ENCODE measurements at regions not wholly inside any gene's neighbourhood (a gene's known extent, or its start where the extent isn't known, plus 50 kb on each side); places are given as distances from the start of the nearest gene placed in this dataset.
A peak's percentile ranks its signal among the peaks of the same experiment; 100 is the strongest.

DNA sequence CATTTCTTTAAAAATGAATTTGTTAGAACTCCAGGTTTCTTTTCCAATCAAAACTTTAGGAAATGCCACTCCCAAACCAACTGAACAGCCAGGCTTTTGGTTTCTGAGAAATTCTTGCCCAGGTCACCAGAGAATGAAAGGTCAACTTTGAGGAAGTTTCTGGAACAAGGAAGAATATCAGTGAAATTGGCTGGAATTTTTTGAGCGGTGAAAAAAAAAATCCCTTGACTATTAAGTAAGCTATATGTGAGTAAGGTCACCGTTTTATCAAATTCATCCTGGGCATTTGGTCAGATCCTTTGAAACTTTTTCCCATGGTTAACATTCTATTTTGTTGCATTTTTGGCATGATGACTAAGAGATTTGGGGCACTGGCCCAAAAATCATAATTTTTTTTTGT is 469.3 kb downstream of the LTN1 start:
- DNase-seq, result no peak
- Histone ChIP-seq H3K36me3 (no peaks in the 10 kb centered on the region), H3K4me3 (no peak overlapping the region), H3K27me3 (no peaks in the 10 kb centered on the region), H3K27ac (no peak overlapping the region), H3K9me3 (no peaks in the 10 kb centered on the region), H3K4me1 (no peaks in the 10 kb centered on the region)
- TF ChIP-seq POLR2A (IDR thresholded peaks at IDR 0.05), result no peak
- TF ChIP-seq, protein P1, sequence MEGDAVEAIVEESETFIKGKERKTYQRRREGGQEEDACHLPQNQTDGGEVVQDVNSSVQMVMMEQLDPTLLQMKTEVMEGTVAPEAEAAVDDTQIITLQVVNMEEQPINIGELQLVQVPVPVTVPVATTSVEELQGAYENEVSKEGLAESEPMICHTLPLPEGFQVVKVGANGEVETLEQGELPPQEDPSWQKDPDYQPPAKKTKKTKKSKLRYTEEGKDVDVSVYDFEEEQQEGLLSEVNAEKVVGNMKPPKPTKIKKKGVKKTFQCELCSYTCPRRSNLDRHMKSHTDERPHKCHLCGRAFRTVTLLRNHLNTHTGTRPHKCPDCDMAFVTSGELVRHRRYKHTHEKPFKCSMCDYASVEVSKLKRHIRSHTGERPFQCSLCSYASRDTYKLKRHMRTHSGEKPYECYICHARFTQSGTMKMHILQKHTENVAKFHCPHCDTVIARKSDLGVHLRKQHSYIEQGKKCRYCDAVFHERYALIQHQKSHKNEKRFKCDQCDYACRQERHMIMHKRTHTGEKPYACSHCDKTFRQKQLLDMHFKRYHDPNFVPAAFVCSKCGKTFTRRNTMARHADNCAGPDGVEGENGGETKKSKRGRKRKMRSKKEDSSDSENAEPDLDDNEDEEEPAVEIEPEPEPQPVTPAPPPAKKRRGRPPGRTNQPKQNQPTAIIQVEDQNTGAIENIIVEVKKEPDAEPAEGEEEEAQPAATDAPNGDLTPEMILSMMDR (IDR thresholded peaks at IDR 0.05), result no peak

DNA sequence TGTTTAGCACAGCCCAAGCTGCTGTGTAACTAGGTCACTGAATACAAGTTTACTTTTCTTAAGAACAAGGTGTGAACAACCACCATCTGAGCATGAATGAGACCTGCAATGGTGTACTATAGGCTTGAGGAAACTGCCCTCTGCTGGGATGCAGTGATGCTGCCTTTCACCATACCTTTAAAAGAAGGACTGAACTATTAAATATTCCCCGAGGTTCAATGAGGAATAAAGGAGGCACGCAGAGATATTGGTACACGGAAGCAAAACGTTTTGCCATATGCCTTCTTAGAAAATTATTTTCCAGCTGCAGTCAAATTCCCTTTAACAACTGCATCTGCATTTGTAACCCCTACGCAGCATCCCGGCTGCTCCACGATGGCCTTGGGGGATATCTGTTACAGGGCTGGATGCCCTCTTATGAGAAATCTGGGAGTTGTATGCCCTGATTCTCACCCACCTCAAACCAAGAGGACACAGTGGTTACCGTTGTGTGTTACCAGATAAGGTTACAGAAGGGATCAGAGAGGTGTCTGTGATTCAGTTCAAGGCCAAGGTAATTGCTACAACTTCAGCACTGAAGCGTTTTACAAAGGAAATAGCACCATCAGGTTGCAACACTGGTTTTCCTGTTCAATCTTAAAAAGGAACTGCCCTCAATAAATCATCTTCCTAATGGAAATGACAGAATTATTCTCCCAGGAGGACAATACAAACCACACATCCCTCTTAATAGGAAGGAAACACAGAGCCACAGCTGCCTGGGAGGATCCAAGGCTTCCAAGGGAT is 470.5 kb downstream of the LTN1 start:
- DNase-seq, result no peak
- H3K27me3 ChIP-seq, result no peaks in the 10 kb centered on the region
- H3K4me3 ChIP-seq, result no peak overlapping the region
- TF ChIP-seq, protein P1 (IDR thresholded peaks at IDR 0.05), result no peak
- H3K36me3 ChIP-seq, result no peaks in the 10 kb centered on the region
- H3K9me3 ChIP-seq, result no peaks in the 10 kb centered on the region
- no peaks in the 10 kb centered on the region for H3K4me1 ChIP-seq
- no peak overlapping the region for H3K27ac ChIP-seq

DNA sequence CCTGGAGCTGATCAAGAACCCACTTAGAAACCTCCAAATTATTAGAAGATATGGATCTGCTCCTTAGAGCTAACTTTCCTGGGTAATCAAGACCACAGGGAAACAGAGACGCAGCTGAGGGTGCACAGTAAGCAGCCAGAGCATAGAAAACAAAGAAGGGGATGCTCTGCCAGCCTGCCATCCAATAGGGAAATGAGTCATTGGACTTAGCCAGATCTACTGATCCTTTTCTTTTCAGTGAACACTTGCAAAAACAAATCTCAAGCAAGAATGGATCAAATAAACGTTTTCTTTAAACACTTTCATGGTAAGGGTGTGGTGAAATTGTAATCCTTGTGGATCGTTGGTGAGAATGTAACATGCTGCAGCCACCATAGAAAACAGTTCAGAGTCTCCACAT is 474.0 kb downstream of the LTN1 start:
- no peaks in the 10 kb centered on the region for H3K9me3 ChIP-seq
- H3K27ac ChIP-seq, result no peak overlapping the region
- H3K36me3 ChIP-seq, result no peaks in the 10 kb centered on the region
- no peaks in the 10 kb centered on the region for H3K27me3 ChIP-seq
- no peak overlapping the region for H3K4me3 ChIP-seq
- DNase-seq, result no peak
- TF ChIP-seq, protein P1 (IDR thresholded peaks at IDR 0.05), result no peak
- no peak for TF ChIP-seq POLR2A (IDR thresholded peaks at IDR 0.05)
- no peaks in the 10 kb centered on the region for H3K4me1 ChIP-seq

DNA sequence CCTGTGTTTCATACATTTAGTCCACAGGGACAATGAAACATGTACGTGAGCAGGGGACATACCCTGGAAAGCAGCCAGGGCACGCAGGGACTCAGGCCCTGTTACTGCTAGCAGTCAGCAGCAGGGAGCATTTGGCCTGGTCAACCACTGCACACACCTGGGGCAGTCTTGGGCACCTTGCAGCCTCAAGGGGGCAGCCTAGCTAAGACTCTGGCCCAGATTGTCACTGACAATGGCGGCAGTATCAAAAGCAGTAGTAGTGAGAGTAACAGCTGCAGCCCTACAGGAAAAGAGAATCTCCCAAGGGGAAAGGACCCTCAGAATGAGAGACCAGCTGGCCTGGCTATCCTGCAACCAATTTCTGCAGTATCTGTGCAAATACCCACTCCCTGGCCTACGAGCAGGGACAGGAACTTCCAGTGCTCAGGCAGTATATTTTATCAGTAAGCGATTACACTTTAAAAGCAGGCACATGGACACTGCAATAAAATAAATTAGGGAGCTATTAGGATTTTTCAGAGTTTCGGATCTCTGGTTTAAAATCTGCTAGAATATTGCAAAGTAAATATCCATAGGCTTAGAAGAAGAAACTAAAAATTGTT is 475.6 kb downstream of the LTN1 start:
- Histone ChIP-seq H3K27me3 (no peaks in the 10 kb centered on the region), H3K27ac (no peak overlapping the region), H3K4me1 (no peaks in the 10 kb centered on the region), H3K36me3 (no peaks in the 10 kb centered on the region), H3K4me3 (no peak overlapping the region), H3K9me3 (no peaks in the 10 kb centered on the region)
- DNase-seq, result peak; percentile 46 to 82 (median 68)
- TF ChIP-seq POLR2A (IDR thresholded peaks at IDR 0.05), result no peak
- TF ChIP-seq, protein P1 (IDR thresholded peaks at IDR 0.05), result peak in 4 of 6 experiments; percentile 53 to 69 (median 56)

DNA sequence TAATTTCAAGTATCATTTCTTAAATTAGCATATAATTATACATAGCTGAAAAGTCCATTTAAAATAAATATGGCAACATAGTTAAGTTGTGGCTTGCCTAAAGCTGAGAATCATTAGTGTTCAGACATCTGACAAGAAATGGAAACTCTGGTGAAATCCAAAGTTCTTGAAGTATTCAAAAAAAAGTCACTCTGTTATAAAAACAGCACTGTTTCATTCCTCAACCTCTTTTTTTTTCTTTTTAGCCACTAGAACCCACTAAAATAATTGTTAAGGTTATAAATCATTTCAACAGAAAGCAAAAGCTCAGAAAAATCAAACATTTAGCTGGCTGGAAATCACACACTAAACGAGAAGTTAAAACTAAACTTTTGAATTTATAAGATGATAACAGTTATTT is 476.7 kb downstream of the LTN1 start:
- Histone ChIP-seq H3K4me1 (no peaks in the 10 kb centered on the region), H3K36me3 (no peaks in the 10 kb centered on the region), H3K4me3 (no peak overlapping the region), H3K27me3 (no peaks in the 10 kb centered on the region), H3K27ac (no peak overlapping the region), H3K9me3 (no peaks in the 10 kb centered on the region)
- DNase-seq, result no peak
- no peak for TF ChIP-seq POLR2A (IDR thresholded peaks at IDR 0.05)
- TF ChIP-seq, protein P1 (IDR thresholded peaks at IDR 0.05), result no peak
